GM23248 (cell line): ENCODE measurements at regions not wholly inside any gene's neighbourhood (a gene's known extent, or its start where the extent isn't known, plus 50 kb on each side); places are given as distances from the start of the nearest gene placed in this dataset.
"Not testable (repeated sequence)": the region's sequence is repeated elsewhere in the genome, so short reads cannot be mapped to it uniquely, and the experiment has no call there.

ENCODE experiments used
- DNase-seq: peaks from one replicate; pipeline ENCODE4 v3.0.0-alpha.2; 2015
- H2AFZ ChIP-seq: fragments of 200-600 bp; sonication (generic); 2 replicates; pipeline ENCODE4 v1.6.1; 2016; ENCODE audit warnings: antibody characterized with exemption
- H3F3A ChIP-seq: fragments of 200-600 bp; sonication (generic); 2 replicates; pipeline ENCODE4 v1.6.1; 2016; ENCODE audit warnings: mild to moderate bottlenecking, antibody characterized with exemption, mixed run types; ENCODE audit not compliant: insufficient read depth
- H3K27ac ChIP-seq: fragments of 200-600 bp; sonication (generic); 2 replicates; pipeline ENCODE4 v1.5.1; 2016; ENCODE audit warnings: mild to moderate bottlenecking
- H3K27me3 ChIP-seq: fragments of 200-600 bp; sonication (generic); replicated peaks from 2 replicates; pipeline ENCODE4 v1.6.1; 2016; ENCODE audit warnings: mild to moderate bottlenecking; ENCODE audit not compliant: insufficient read depth
- H3K36me3 ChIP-seq: fragments of 200-600 bp; sonication (generic); 2 replicates; pipeline ENCODE4 v1.6.1; 2016; ENCODE audit warnings: low read depth, mild to moderate bottlenecking
- H3K4me1 ChIP-seq: fragments of 200-600 bp; sonication (generic); 2 replicates; pipeline ENCODE4 v1.6.1; 2016; ENCODE audit warnings: mild to moderate bottlenecking; ENCODE audit not compliant: insufficient read depth
- H3K4me2 ChIP-seq: fragments of 200-600 bp; sonication (generic); one replicate; pipeline ENCODE4 v1.6.1; 2016; ENCODE audit warnings: mild to moderate bottlenecking; ENCODE audit not compliant: unreplicated experiment
- H3K4me3 ChIP-seq: fragments of 200-600 bp; sonication (generic); 2 replicates; pipeline ENCODE4 v1.5.1; 2016; ENCODE audit warnings: mild to moderate bottlenecking
- H3K79me2 ChIP-seq: fragments of 200-600 bp; sonication (generic); 2 replicates; pipeline ENCODE4 v1.6.1; 2016; ENCODE audit warnings: mild to moderate bottlenecking; ENCODE audit not compliant: insufficient read depth
- H3K9ac ChIP-seq: fragments of 200-600 bp; sonication (generic); 2 replicates; pipeline ENCODE4 v1.6.1; 2016; ENCODE audit warnings: mild to moderate bottlenecking
- H3K9me2 ChIP-seq: fragments of 200-600 bp; sonication (generic); 2 replicates; pipeline ENCODE4 v1.6.1; 2016; ENCODE audit warnings: mixed run types, mild to moderate bottlenecking, moderate library complexity; ENCODE audit not compliant: insufficient read depth
- H3K9me3 ChIP-seq: fragments of 200-600 bp; sonication (generic); one replicate; pipeline ENCODE4 v1.6.1; 2017; ENCODE audit warnings: low read depth
- H4K20me1 ChIP-seq: fragments of 200-600 bp; sonication (generic); 2 replicates; pipeline ENCODE4 v1.6.0; 2016; ENCODE audit not compliant: insufficient read depth
- EZH2 ChIP-seq: fragments of 200-600 bp; sonication (generic); IDR thresholded peaks from 2 replicates; pipeline ENCODE4 v1.6.1; 2018; ENCODE audit warnings: antibody characterized with exemption, mild to moderate bottlenecking; ENCODE audit not compliant: insufficient read depth, poor library complexity, severe bottlenecking
- EZH2phosphoT487 ChIP-seq: fragments of 200-600 bp; sonication (generic); IDR thresholded peaks from 2 replicates; pipeline ENCODE4 v1.6.1; 2018; ENCODE audit warnings: antibody characterized with exemption, moderate library complexity, mild to moderate bottlenecking, low read depth; ENCODE audit not compliant: insufficient read depth
- WGBS, 2 experiments: methylation state at CpG; one replicate each; pipeline ENCODE4 v1.1.6; 2015 to 2017; ENCODE audit warnings: low lambda C conversion rate in 2 of 2, low coverage in 1 of 2; ENCODE audit errors: missing lambda C conversion rate in 2 of 2; 5-methylcytosine and 5-hydroxymethylcytosine counted together
- in situ Hi-C: fragments of 300-500 bp; cut with MboI; formaldehyde crosslinking; loops from 2 replicates; pipeline ENCODE4 v1.15.0; 2020

- in situ Hi-C loops, result loop anchor here (25.0 kb wide), 1 partner anchor 1102 kb away; no protein-coding TSS in a partner anchor
- Histone ChIP-seq H3K79me2 (no peaks in the 10 kb centered on the region), H3K4me2 (no peak overlapping the region), H3K4me3 (no peak overlapping the region), H3F3A (no peaks in the 10 kb centered on the region), H3K36me3 (no peaks in the 10 kb centered on the region), H3K9me3 (no peaks in the 10 kb centered on the region), H4K20me1 (no peaks in the 10 kb centered on the region), H3K27me3 (no peaks in the 10 kb centered on the region), H3K4me1 (0 out of 2 replicates have a peak, but pooled peaks cover 5% of the 10 kb centered on the region), H3K9ac (no peak overlapping the region), H3K9me2 (no peaks in the 10 kb centered on the region), H2AFZ (no peak overlapping the region), H3K27ac (no peak overlapping the region)
- no peak for DNase-seq
- TF ChIP-seq EZH2phosphoT487 (no peak), EZH2 (no peak)
Measured at GRCh38 chr4:117135634-117136354, 50.4 kb upstream of the TRAM1L1 start.

- H3K4me1 ChIP-seq, result 0 out of 2 replicates have a peak, but pooled peaks cover 5% of the 10 kb centered on the region
- no peaks in the 10 kb centered on the region for H3K79me2 ChIP-seq
- H3K27ac ChIP-seq, result no peak overlapping the region
- TF ChIP-seq EZH2 (no peak), EZH2phosphoT487 (no peak)
- no peaks in the 10 kb centered on the region for H4K20me1 ChIP-seq
- no peaks in the 10 kb centered on the region for H3F3A ChIP-seq
- peak overlapping the region; percentile 8 for H3K4me2 ChIP-seq
- WGBS, 2 experiments, result 36 to 40% methylated on average over 2 of the region's 2 CpGs
- in situ Hi-C loops, result loop anchor here (25.0 kb wide), 1 partner anchor 1100 kb away; no protein-coding TSS in a partner anchor
- H3K9me3 ChIP-seq, result no peaks in the 10 kb centered on the region
- H3K4me3 ChIP-seq, result no peak overlapping the region
- DNase-seq, result peak; percentile 81
- no peaks in the 10 kb centered on the region for H3K9me2 ChIP-seq
- no peak overlapping the region for H3K9ac ChIP-seq
- H2AFZ ChIP-seq, result no peak overlapping the region
- H3K27me3 ChIP-seq, result no peaks in the 10 kb centered on the region
- H3K36me3 ChIP-seq, result no peaks in the 10 kb centered on the region
Measured at GRCh38 chr4:117137145-117137544, 51.8 kb upstream of the TRAM1L1 start.

GRCh38 chr4:117138732-117139131, 53.4 kb upstream of the TRAM1L1 start:
- H3K36me3 ChIP-seq, H3K4me1 ChIP-seq, H3F3A ChIP-seq, H3K27me3 ChIP-seq, H3K9ac ChIP-seq, H3K9me3 ChIP-seq, H4K20me1 ChIP-seq, DNase-seq, H3K4me2 ChIP-seq, H3K27ac ChIP-seq, H3K4me3 ChIP-seq, H3K9me2 ChIP-seq, H3K79me2 ChIP-seq, H2AFZ ChIP-seq: not testable (repeated sequence)
- WGBS, 2 experiments, result 37 to 46% methylated on average over 3 of the region's 3 CpGs
- in situ Hi-C loops, result loop anchor here (25.0 kb wide), 1 partner anchor 1099 kb away; no protein-coding TSS in a partner anchor

- in situ Hi-C loops, result no loop called here
- Histone ChIP-seq H3K27ac (no peak overlapping the region), H3K9ac (no peak overlapping the region), H3K36me3 (no peaks in the 10 kb centered on the region), H3K4me1 (no peaks in the 10 kb centered on the region), H3F3A (no peaks in the 10 kb centered on the region), H2AFZ (no peak overlapping the region), H3K9me2 (no peaks in the 10 kb centered on the region), H4K20me1 (no peaks in the 10 kb centered on the region), H3K79me2 (no peaks in the 10 kb centered on the region), H3K27me3 (no peaks in the 10 kb centered on the region), H3K9me3 (no peaks in the 10 kb centered on the region), H3K4me3 (no peak overlapping the region), H3K4me2 (no peak overlapping the region)
- DNase-seq, result no peak
- 40 to 42% methylated on average over 6 of the region's 6 CpGs for WGBS, 2 experiments
- TF ChIP-seq EZH2, result no peak
- no peak for TF ChIP-seq EZH2phosphoT487
Measured at GRCh38 chr4:117154251-117154650, 68.9 kb upstream of the TRAM1L1 start.

GRCh38 chr4:117156806-117157205, 71.4 kb upstream of the TRAM1L1 start:
- no peak for TF ChIP-seq EZH2
- no peak for TF ChIP-seq EZH2phosphoT487
- Histone ChIP-seq H3K27ac (no peak overlapping the region), H3K79me2 (no peaks in the 10 kb centered on the region), H3K27me3 (no peaks in the 10 kb centered on the region), H3K4me2 (no peak overlapping the region), H3K36me3 (no peaks in the 10 kb centered on the region), H3K4me3 (no peak overlapping the region), H2AFZ (no peak overlapping the region), H3K9me3 (no peaks in the 10 kb centered on the region), H4K20me1 (no peaks in the 10 kb centered on the region), H3K4me1 (no peaks in the 10 kb centered on the region), H3F3A (no peaks in the 10 kb centered on the region), H3K9me2 (no peaks in the 10 kb centered on the region), H3K9ac (no peak overlapping the region)
- DNase-seq, result no peak
- in situ Hi-C loops, result no loop called here
- 18 to 19% methylated on average over 2 of the region's 2 CpGs for WGBS, 2 experiments
